Astrocyte (in vitro differentiated cells and primary cell): ENCODE measurements at regions not wholly inside any gene's neighbourhood (a gene's known extent, or its start where the extent isn't known, plus 50 kb on each side); places are given as distances from the start of the nearest gene placed in this dataset.
"Not testable (repeated sequence)": the region's sequence is repeated elsewhere in the genome, so short reads cannot be mapped to it uniquely, and the experiment has no call there.

Experiments used
- DNase-seq: peaks from one replicate; pipeline ENCODE4 v3.0.0-alpha.2; 2010; ENCODE audit warnings: low read depth
- FAIRE-seq: peaks from 2 replicates; lab custom pipeline; 2011; peaks lifted over from hg19 to GRCh38; lab: Jason Lieb, UNC
- H2AFZ ChIP-seq: 2 replicates; pipeline ENCODE4 v1.6.0; 2012; ENCODE audit warnings: low read depth, low read length, inconsistent platforms
- H3K27ac ChIP-seq: 2 replicates; pipeline ENCODE4 v1.5.1; 2011; ENCODE audit warnings: low read depth, low read length, inconsistent platforms
- H3K27me3 ChIP-seq: 2 replicates; pipeline ENCODE4 v1.6.0; 2011; ENCODE audit warnings: low read length, inconsistent platforms; ENCODE audit not compliant: insufficient read depth
- H3K36me3 ChIP-seq: 2 replicates; pipeline ENCODE4 v1.5.1; 2011; ENCODE audit warnings: low read length, inconsistent platforms; ENCODE audit not compliant: insufficient read depth
- H3K4me1 ChIP-seq: 2 replicates; pipeline ENCODE4 v1.5.1; 2011; ENCODE audit warnings: low read length, inconsistent platforms; ENCODE audit not compliant: insufficient read depth
- H3K4me2 ChIP-seq: 2 replicates; pipeline ENCODE4 v1.6.0; 2012; ENCODE audit warnings: low read length, inconsistent platforms
- H3K4me3 ChIP-seq: 2 replicates; pipeline ENCODE4 v1.5.1; 2011; ENCODE audit warnings: low read depth, mild to moderate bottlenecking, low read length, inconsistent platforms; ENCODE audit not compliant: insufficient read depth
- H3K79me2 ChIP-seq: 2 replicates; pipeline ENCODE4 v1.6.0; 2012; ENCODE audit warnings: mild to moderate bottlenecking, low read length, inconsistent platforms; ENCODE audit not compliant: insufficient read depth
- H3K9ac ChIP-seq: 2 replicates; pipeline ENCODE4 v1.6.0; 2012; ENCODE audit warnings: mild to moderate bottlenecking, low read length, inconsistent platforms
- H3K9me3 ChIP-seq: 2 replicates; pipeline ENCODE4 v1.5.1; 2012; ENCODE audit warnings: low read depth, mild to moderate bottlenecking, low read length, inconsistent platforms; ENCODE audit not compliant: insufficient read depth
- H4K20me1 ChIP-seq: 2 replicates; pipeline ENCODE4 v1.6.0; 2012; ENCODE audit warnings: low read length, inconsistent platforms; ENCODE audit not compliant: insufficient read depth
- H3K27ac Mint-ChIP-seq: one replicate; pipeline ENCODE4 v1.8.0; 2021; ENCODE audit warnings: mild to moderate bottlenecking, mixed read lengths; ENCODE audit not compliant: unreplicated experiment
- H3K27me3 Mint-ChIP-seq: one replicate; pipeline ENCODE4 v1.8.0; 2021; ENCODE audit warnings: low read depth, mixed read lengths; ENCODE audit not compliant: unreplicated experiment
- H3K36me3 Mint-ChIP-seq: one replicate; pipeline ENCODE4 v1.8.0; 2021; ENCODE audit warnings: low read depth, mixed read lengths; ENCODE audit not compliant: unreplicated experiment
- H3K4me1 Mint-ChIP-seq: one replicate; pipeline ENCODE4 v1.8.0; 2021; ENCODE audit warnings: low read depth, mixed read lengths; ENCODE audit not compliant: unreplicated experiment
- H3K4me3 Mint-ChIP-seq: one replicate; pipeline ENCODE4 v1.8.0; 2021; ENCODE audit warnings: mild to moderate bottlenecking, moderate library complexity, mixed read lengths; ENCODE audit not compliant: unreplicated experiment
- H3K9me3 Mint-ChIP-seq: one replicate; pipeline ENCODE4 v1.8.0; 2021; ENCODE audit warnings: mild to moderate bottlenecking, mixed read lengths; ENCODE audit not compliant: unreplicated experiment
- CTCF ChIP-seq: IDR thresholded peaks from 2 replicates; pipeline ENCODE4 v1.5.1; 2011; ENCODE audit warnings: low read depth, mild to moderate bottlenecking, inconsistent platforms, low read length, moderate library complexity; ENCODE audit not compliant: insufficient read depth
- EZH2 ChIP-seq: IDR thresholded peaks from 2 replicates; pipeline ENCODE4 v1.6.1; 2012; ENCODE audit warnings: mild to moderate bottlenecking, low read length, inconsistent platforms; ENCODE audit not compliant: insufficient read depth

DNA sequence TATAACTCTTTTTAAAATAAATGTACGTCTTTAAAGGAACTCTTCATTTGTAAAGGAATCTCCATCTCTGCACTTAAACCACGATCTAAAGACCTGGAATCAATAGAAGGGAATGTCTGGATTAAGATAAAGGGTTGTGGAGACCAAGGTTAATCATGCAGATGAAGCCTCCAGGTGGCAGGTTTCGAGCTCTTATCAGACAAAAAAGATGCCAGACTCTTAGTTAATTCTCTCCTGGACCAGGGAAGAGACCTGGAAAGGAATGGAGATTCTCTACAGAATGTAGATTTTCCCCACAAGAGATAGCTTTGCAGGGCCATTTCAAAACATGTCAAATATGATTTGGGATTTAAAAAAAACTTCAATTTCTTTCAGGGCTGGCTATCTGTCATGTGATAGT, 71.5 kb upstream of the SSTR4 start:
- TF ChIP-seq EZH2 (no peak), CTCF (no peak)
- FAIRE-seq (no peak), DNase-seq (no peak)
- no peaks in the 10 kb centered on the region for H3K36me3 Mint-ChIP-seq
- H3K79me2 ChIP-seq: no peaks in the 10 kb centered on the region
- peaks cover 28% of the 10 kb centered on the region for H3K27me3 Mint-ChIP-seq
- no peak overlapping the region for H2AFZ ChIP-seq
- no peak overlapping the region for H3K4me2 ChIP-seq
- no peak overlapping the region for H3K4me3 ChIP-seq
- peaks cover 4% of the 10 kb centered on the region for H3K9me3 ChIP-seq
- no peak overlapping the region for H3K9ac ChIP-seq
- no peaks in the 10 kb centered on the region for H4K20me1 ChIP-seq
- H3K9me3 Mint-ChIP-seq: peaks cover 10% of the 10 kb centered on the region
- H3K27me3 ChIP-seq: no peaks in the 10 kb centered on the region
- H3K4me1 Mint-ChIP-seq: no peaks in the 10 kb centered on the region
- H3K36me3 ChIP-seq: no peaks in the 10 kb centered on the region
- no peak overlapping the region for H3K4me3 Mint-ChIP-seq
- no peak overlapping the region for H3K27ac Mint-ChIP-seq
- no peak overlapping the region for H3K27ac ChIP-seq
- H3K4me1 ChIP-seq: no peaks in the 10 kb centered on the region

- H3K4me3 Mint-ChIP-seq: no peak overlapping the region
- H3K36me3 ChIP-seq: no peaks in the 10 kb centered on the region
- no peak overlapping the region for H3K4me3 ChIP-seq
- no peaks in the 10 kb centered on the region for H3K79me2 ChIP-seq
- FAIRE-seq (no peak), DNase-seq (no peak)
- no peak overlapping the region for H2AFZ ChIP-seq
- H3K4me1 Mint-ChIP-seq: no peaks in the 10 kb centered on the region
- TF ChIP-seq CTCF (no peak), EZH2 (no peak)
- no peak overlapping the region for H3K27ac Mint-ChIP-seq
- no peak overlapping the region for H3K27ac ChIP-seq
- no peaks in the 10 kb centered on the region for H3K36me3 Mint-ChIP-seq
- H3K9ac ChIP-seq: no peak overlapping the region
- H3K9me3 ChIP-seq: peaks cover 4% of the 10 kb centered on the region
- H4K20me1 ChIP-seq: no peaks in the 10 kb centered on the region
- H3K4me1 ChIP-seq: no peaks in the 10 kb centered on the region
- H3K27me3 ChIP-seq: no peaks in the 10 kb centered on the region
- H3K4me2 ChIP-seq: no peak overlapping the region
- H3K27me3 Mint-ChIP-seq: peaks cover 18% of the 10 kb centered on the region
- peaks cover 4% of the 10 kb centered on the region for H3K9me3 Mint-ChIP-seq
Observed at GRCh38 chr20:22966787-22967464, 68.2 kb upstream of the SSTR4 start.

GRCh38 chr20:22967706-22968105, 67.4 kb upstream of the SSTR4 start:
- peaks cover 18% of the 10 kb centered on the region for H3K27me3 Mint-ChIP-seq
- not testable (repeated sequence) for H3K4me2 ChIP-seq, H3K36me3 ChIP-seq, H3K9me3 ChIP-seq, H3K4me1 Mint-ChIP-seq, H2AFZ ChIP-seq, H3K4me3 Mint-ChIP-seq, H3K27me3 ChIP-seq, H3K79me2 ChIP-seq, FAIRE-seq, H3K36me3 Mint-ChIP-seq, H3K4me3 ChIP-seq, H4K20me1 ChIP-seq, DNase-seq, H3K27ac Mint-ChIP-seq, H3K9me3 Mint-ChIP-seq, H3K4me1 ChIP-seq, H3K9ac ChIP-seq, H3K27ac ChIP-seq

DNA sequence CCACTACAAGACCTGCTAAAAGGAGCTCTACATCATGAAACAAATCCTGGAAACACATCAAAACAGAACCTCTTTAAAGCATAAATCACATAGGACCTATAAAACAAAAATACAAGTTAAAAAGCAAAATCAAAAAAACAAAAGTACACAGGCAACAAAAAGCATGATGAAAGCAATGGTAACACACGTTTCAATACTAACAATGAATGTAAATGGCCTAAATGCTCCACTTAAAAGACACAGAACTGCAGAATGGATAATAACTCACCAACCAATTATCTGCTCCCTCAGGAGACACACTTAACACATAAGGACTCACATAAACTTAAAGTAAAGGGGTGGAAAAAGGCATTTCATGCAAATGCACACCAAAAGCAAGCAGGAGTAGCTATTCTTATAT, 66.1 kb upstream of the SSTR4 start:
- H3K27me3 ChIP-seq, H3K27ac Mint-ChIP-seq, H3K4me1 ChIP-seq, H3K4me3 Mint-ChIP-seq, H3K27ac ChIP-seq, H3K79me2 ChIP-seq, H3K4me3 ChIP-seq, H3K4me1 Mint-ChIP-seq, FAIRE-seq, H3K9ac ChIP-seq, H2AFZ ChIP-seq, H3K9me3 ChIP-seq, H3K36me3 Mint-ChIP-seq, H3K9me3 Mint-ChIP-seq, H3K36me3 ChIP-seq, H4K20me1 ChIP-seq, H3K4me2 ChIP-seq, DNase-seq: not testable (repeated sequence)
- peaks cover 18% of the 10 kb centered on the region for H3K27me3 Mint-ChIP-seq

GRCh38 chr20:22971077-22971476, 64.0 kb upstream of the SSTR4 start:
- not testable (repeated sequence) for H3K4me2 ChIP-seq, H3K9me3 ChIP-seq, H4K20me1 ChIP-seq, H3K27me3 ChIP-seq, H3K9ac ChIP-seq, DNase-seq, H3K36me3 ChIP-seq, H3K36me3 Mint-ChIP-seq, H3K4me1 Mint-ChIP-seq, H3K4me1 ChIP-seq, H3K4me3 Mint-ChIP-seq, H2AFZ ChIP-seq, H3K79me2 ChIP-seq, FAIRE-seq, H3K27ac Mint-ChIP-seq, H3K27ac ChIP-seq, H3K9me3 Mint-ChIP-seq, H3K4me3 ChIP-seq
- H3K27me3 Mint-ChIP-seq: peaks cover 23% of the 10 kb centered on the region
